ENCODE measurements at regions not wholly inside any gene's neighbourhood (a gene's known extent, or its start where the extent isn't known, plus 50 kb on each side); places are given as distances from the start of the nearest gene placed in this dataset.

DNA sequence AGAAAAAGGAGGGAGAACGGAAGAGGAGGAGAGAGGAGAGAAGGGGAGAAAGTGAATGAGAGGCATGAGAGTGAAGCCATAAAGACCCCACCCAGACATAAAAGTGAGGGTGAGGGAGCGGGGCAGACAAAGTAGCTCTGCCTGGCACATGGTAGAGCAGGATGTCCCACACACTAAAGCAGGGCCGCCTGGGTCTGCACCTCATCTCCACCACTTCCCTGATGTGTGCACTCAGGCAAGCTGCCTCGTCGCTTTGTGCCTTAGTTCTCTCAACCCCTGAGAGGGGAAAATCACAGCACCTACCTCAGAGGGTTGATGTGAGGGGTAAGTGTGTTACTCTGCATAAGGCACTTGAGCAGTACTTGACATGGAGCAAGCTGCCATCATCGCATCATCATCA is 488.1 kb downstream of the COG6 start:
- Histone ChIP-seq H3K4me3 (ENCODE audit: low read length) (no peak overlapping the region), H3K9me3 (ENCODE audit: control insufficient read depth, low read length) (no peaks in the 10 kb centered on the region), H3K4me1 (ENCODE audit: control insufficient read depth, insufficient read depth, low read length) (no peaks in the 10 kb centered on the region), H3K27me3 (ENCODE audit: control insufficient read depth, insufficient read depth, low read length) (peaks cover 8% of the 10 kb centered on the region), H3K36me3 (ENCODE audit: control insufficient read depth, insufficient read depth, low read length) (no peaks in the 10 kb centered on the region), H3K9ac (ENCODE audit: low read length) (no peak overlapping the region)

DNA sequence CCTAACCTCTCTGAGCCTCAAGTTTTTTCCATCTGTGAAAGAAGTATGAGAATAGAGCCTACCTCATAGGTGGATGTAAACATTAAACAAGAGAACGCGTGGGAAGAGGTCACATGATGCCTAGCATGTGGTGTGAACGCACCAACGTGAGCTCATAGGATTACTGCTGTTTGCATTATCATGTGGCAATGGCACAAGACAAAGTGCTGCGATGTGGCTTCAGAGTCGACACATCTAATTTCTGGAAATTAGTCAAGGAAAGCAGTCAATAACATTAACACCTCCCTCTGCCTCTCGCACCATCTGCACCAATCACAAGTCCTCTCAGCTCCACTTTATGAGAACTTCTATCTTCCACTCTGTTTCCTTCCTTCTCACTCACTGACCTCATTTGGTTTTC is 489.7 kb downstream of the COG6 start:
- Histone ChIP-seq H3K9ac (ENCODE audit: low read length) (no peak overlapping the region), H3K27me3 (ENCODE audit: control insufficient read depth, insufficient read depth, low read length) (peaks cover 8% of the 10 kb centered on the region)

DNA sequence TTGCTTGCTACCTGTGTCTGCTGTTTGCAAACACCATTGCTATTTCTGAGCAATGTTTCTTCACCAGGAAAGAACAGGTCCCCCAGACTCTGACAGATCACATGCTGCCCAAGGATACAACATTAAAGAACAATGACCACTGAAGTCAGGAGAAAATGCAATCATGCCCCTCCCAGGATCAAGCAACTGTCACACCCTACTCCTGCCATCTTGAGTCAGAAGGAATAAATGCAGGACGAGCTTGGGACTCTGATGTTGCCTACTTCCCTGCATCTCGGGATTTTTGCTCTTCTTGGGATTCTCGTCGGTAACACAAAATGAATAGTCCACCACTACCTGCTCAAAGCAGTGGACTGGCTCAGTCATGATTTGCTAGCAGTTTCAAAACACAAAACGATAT is 490.6 kb downstream of the COG6 start:
- Histone ChIP-seq H3K36me3 (ENCODE audit: control insufficient read depth, insufficient read depth, low read length) (no peaks in the 10 kb centered on the region), H3K9ac (ENCODE audit: low read length) (no peak overlapping the region), H3K4me3 (ENCODE audit: low read length) (no peak overlapping the region), H3K9me3 (ENCODE audit: control insufficient read depth, low read length) (no peaks in the 10 kb centered on the region), H3K27me3 (ENCODE audit: control insufficient read depth, insufficient read depth, low read length) (peaks cover 8% of the 10 kb centered on the region), H3K4me1 (ENCODE audit: control insufficient read depth, insufficient read depth, low read length) (no peaks in the 10 kb centered on the region)

More for the DNA sequence above, 489.7 kb downstream of the COG6 start:
- Histone ChIP-seq H3K36me3 (ENCODE audit: control insufficient read depth, insufficient read depth, low read length) (no peaks in the 10 kb centered on the region), H3K9me3 (ENCODE audit: control insufficient read depth, low read length) (no peaks in the 10 kb centered on the region), H3K4me3 (ENCODE audit: low read length) (no peak overlapping the region), H3K4me1 (ENCODE audit: control insufficient read depth, insufficient read depth, low read length) (no peaks in the 10 kb centered on the region)

GRCh38 chr13:40146611-40147117 is 491.2 kb downstream of the COG6 start:
- peaks cover 8% of the 10 kb centered on the region for H3K27me3 ChIP-seq (ENCODE audit: control insufficient read depth, insufficient read depth, low read length)
- H3K4me3 ChIP-seq (ENCODE audit: low read length): no peak overlapping the region
- H3K36me3 ChIP-seq (ENCODE audit: control insufficient read depth, insufficient read depth, low read length): no peaks in the 10 kb centered on the region
- no peak overlapping the region for H3K9ac ChIP-seq (ENCODE audit: low read length)
- no peaks in the 10 kb centered on the region for H3K9me3 ChIP-seq (ENCODE audit: control insufficient read depth, low read length)
- H3K4me1 ChIP-seq (ENCODE audit: control insufficient read depth, insufficient read depth, low read length): no peaks in the 10 kb centered on the region

DNA sequence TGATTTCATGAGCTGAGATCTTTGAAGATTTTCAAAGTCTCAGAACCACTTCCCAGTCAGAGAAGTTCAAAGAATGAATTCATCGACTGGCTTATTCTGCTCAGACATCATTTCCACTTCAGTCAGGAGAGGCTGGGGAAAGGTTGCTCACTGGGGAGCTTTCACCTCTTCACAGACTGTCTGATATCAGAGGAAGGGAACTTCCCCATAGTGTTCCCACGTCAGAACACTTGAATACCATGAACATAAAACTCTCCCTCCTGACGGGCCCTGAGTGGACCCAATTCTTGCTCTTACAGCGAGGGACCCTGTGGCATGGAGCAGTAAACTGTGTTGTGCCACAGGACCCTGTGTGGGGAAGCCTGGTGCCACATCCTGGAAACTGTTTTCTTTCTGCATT is 492.6 kb downstream of the COG6 start:
- H3K4me1 ChIP-seq (ENCODE audit: control insufficient read depth, insufficient read depth, low read length): no peaks in the 10 kb centered on the region
- H3K27me3 ChIP-seq (ENCODE audit: control insufficient read depth, insufficient read depth, low read length): peaks cover 8% of the 10 kb centered on the region
- no peaks in the 10 kb centered on the region for H3K9me3 ChIP-seq (ENCODE audit: control insufficient read depth, low read length)
- H3K36me3 ChIP-seq (ENCODE audit: control insufficient read depth, insufficient read depth, low read length): no peaks in the 10 kb centered on the region
- no peak overlapping the region for H3K4me3 ChIP-seq (ENCODE audit: low read length)
- no peak overlapping the region for H3K9ac ChIP-seq (ENCODE audit: low read length)

GRCh38 chr13:40148742-40149141 is 493.3 kb downstream of the COG6 start:
- no peaks in the 10 kb centered on the region for H3K36me3 ChIP-seq (ENCODE audit: control insufficient read depth, insufficient read depth, low read length)
- H3K4me1 ChIP-seq (ENCODE audit: control insufficient read depth, insufficient read depth, low read length): no peaks in the 10 kb centered on the region
- no peak overlapping the region for H3K4me3 ChIP-seq (ENCODE audit: low read length)
- no peak overlapping the region for H3K9ac ChIP-seq (ENCODE audit: low read length)
- peaks cover 3% of the 10 kb centered on the region for H3K27me3 ChIP-seq (ENCODE audit: control insufficient read depth, insufficient read depth, low read length)
- H3K9me3 ChIP-seq (ENCODE audit: control insufficient read depth, low read length): no peaks in the 10 kb centered on the region

GRCh38 chr13:40149611-40150274 is 494.3 kb downstream of the COG6 start:
- Histone ChIP-seq H3K9me3 (ENCODE audit: control insufficient read depth, low read length) (no peaks in the 10 kb centered on the region), H3K4me3 (ENCODE audit: low read length) (no peak overlapping the region), H3K27me3 (ENCODE audit: control insufficient read depth, insufficient read depth, low read length) (no peaks in the 10 kb centered on the region), H3K4me1 (ENCODE audit: control insufficient read depth, insufficient read depth, low read length) (no peaks in the 10 kb centered on the region), H3K36me3 (ENCODE audit: control insufficient read depth, insufficient read depth, low read length) (no peaks in the 10 kb centered on the region), H3K9ac (ENCODE audit: low read length) (no peak overlapping the region)

DNA sequence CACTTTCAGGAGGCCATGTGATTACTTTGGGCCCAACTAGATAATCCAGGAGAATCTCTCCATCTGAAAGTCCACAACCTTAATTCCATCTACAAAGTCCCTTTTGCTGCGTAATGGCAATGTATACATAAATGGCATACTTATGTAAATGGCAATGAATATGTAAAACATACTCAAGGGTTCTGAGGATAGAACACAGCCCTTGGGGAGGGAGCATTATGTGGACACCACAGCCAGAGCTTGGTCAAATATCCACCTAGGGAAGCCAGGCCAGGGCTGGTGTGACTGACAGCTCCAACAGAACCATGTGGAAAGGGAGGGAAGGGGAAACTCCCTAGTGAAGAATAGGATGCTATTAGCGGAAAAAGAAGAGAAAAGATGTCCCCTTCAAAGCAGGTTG is 496.2 kb downstream of the COG6 start:
- H3K4me3 ChIP-seq (ENCODE audit: low read length): no peak overlapping the region
- H3K36me3 ChIP-seq (ENCODE audit: control insufficient read depth, insufficient read depth, low read length): no peaks in the 10 kb centered on the region
- no peaks in the 10 kb centered on the region for H3K27me3 ChIP-seq (ENCODE audit: control insufficient read depth, insufficient read depth, low read length)
- no peaks in the 10 kb centered on the region for H3K9me3 ChIP-seq (ENCODE audit: control insufficient read depth, low read length)
- H3K4me1 ChIP-seq (ENCODE audit: control insufficient read depth, insufficient read depth, low read length): no peaks in the 10 kb centered on the region
- no peak overlapping the region for H3K9ac ChIP-seq (ENCODE audit: low read length)

GRCh38 chr13:40152145-40152544 is 496.7 kb downstream of the COG6 start:
- Histone ChIP-seq H3K9ac (ENCODE audit: low read length) (no peak overlapping the region), H3K36me3 (ENCODE audit: control insufficient read depth, insufficient read depth, low read length) (no peaks in the 10 kb centered on the region), H3K4me3 (ENCODE audit: low read length) (no peak overlapping the region), H3K9me3 (ENCODE audit: control insufficient read depth, low read length) (no peaks in the 10 kb centered on the region), H3K4me1 (ENCODE audit: control insufficient read depth, insufficient read depth, low read length) (no peaks in the 10 kb centered on the region), H3K27me3 (ENCODE audit: control insufficient read depth, insufficient read depth, low read length) (no peaks in the 10 kb centered on the region)

DNA sequence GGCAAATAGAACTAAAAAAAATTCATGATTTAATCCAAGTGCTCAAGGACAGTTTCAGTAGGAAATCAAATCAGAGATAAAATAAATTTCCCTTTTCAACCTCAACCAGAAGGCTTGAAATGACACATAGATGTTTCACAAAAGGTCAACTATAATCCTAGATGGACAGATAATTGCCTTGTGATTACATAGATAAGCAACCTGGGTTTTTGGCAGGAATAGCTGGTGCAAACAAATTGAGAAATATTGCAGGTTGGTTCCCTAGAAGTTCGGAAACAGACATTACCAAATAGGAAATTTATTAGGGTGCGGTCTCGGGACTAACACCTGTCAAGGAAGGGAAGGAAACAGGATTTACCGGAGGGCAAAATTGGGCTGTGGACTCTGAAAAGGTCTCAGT is 497.5 kb downstream of the COG6 start:
- Histone ChIP-seq H3K4me1 (ENCODE audit: control insufficient read depth, insufficient read depth, low read length) (no peaks in the 10 kb centered on the region), H3K27me3 (ENCODE audit: control insufficient read depth, insufficient read depth, low read length) (no peaks in the 10 kb centered on the region), H3K4me3 (ENCODE audit: low read length) (no peak overlapping the region), H3K9me3 (ENCODE audit: control insufficient read depth, low read length) (no peaks in the 10 kb centered on the region), H3K9ac (ENCODE audit: low read length) (no peak overlapping the region), H3K36me3 (ENCODE audit: control insufficient read depth, insufficient read depth, low read length) (no peaks in the 10 kb centered on the region)

DNA sequence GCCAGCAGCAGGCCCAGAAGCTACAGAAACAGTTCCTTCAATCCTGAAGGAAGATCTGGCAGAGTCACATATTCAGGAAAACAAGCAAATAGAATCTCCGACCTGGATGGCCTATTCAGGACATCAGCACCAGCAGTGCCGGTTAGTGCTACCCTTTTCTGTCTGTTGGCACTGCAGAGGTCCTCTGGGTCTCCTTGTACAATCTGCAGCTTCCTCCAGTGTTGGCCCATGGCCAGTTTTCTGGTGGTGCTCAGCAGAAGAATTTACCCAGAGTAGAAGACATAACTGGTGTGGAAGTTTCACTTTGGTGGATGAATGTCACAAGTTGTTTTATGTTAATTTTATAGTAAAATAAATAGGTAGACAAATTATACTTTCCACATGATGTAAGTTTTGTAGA is 498.1 kb downstream of the COG6 start:
- H3K4me1 ChIP-seq (ENCODE audit: control insufficient read depth, insufficient read depth, low read length): no peaks in the 10 kb centered on the region
- H3K4me3 ChIP-seq (ENCODE audit: low read length): no peak overlapping the region
- no peaks in the 10 kb centered on the region for H3K27me3 ChIP-seq (ENCODE audit: control insufficient read depth, insufficient read depth, low read length)
- H3K9ac ChIP-seq (ENCODE audit: low read length): no peak overlapping the region
- H3K36me3 ChIP-seq (ENCODE audit: control insufficient read depth, insufficient read depth, low read length): no peaks in the 10 kb centered on the region
- no peaks in the 10 kb centered on the region for H3K9me3 ChIP-seq (ENCODE audit: control insufficient read depth, low read length)

DNA sequence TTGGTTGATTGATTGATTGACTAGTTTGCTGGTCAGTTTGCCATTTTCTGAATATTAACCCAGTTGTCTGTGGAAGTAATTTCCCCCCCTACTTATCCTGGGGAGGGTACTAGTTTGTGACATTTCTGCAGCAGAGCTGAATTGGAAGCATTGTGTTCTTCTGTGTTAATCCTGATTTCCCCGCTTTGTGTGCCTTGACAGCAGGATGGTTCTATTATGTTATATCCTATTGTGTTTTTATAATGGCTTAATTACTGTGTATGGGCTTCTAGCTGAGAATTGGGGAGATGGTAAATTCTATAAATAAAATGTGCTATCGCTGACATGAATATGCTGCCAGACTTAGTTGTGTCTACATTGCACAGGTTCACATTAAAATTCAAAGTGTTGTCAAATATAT is 499.7 kb downstream of the COG6 start:
- Histone ChIP-seq H3K4me3 (ENCODE audit: low read length) (no peak overlapping the region), H3K36me3 (ENCODE audit: control insufficient read depth, insufficient read depth, low read length) (no peaks in the 10 kb centered on the region), H3K27me3 (ENCODE audit: control insufficient read depth, insufficient read depth, low read length) (peaks cover 11% of the 10 kb centered on the region), H3K9ac (ENCODE audit: low read length) (no peak overlapping the region), H3K4me1 (ENCODE audit: control insufficient read depth, insufficient read depth, low read length) (no peaks in the 10 kb centered on the region), H3K9me3 (ENCODE audit: control insufficient read depth, low read length) (no peaks in the 10 kb centered on the region)

GRCh38 chr13:40158218-40158617 is 502.8 kb downstream of the COG6 start:
- no peak overlapping the region for H3K4me3 ChIP-seq (ENCODE audit: low read length)
- H3K9ac ChIP-seq (ENCODE audit: low read length): no peak overlapping the region

More at GRCh38 chr13:40158218-40158617, 502.8 kb downstream of the COG6 start:
- H3K9me3 ChIP-seq (ENCODE audit: control insufficient read depth, low read length): no peaks in the 10 kb centered on the region
- no peaks in the 10 kb centered on the region for H3K4me1 ChIP-seq (ENCODE audit: control insufficient read depth, insufficient read depth, low read length)
- H3K36me3 ChIP-seq (ENCODE audit: control insufficient read depth, insufficient read depth, low read length): no peaks in the 10 kb centered on the region
- peaks cover 38% of the 10 kb centered on the region for H3K27me3 ChIP-seq (ENCODE audit: control insufficient read depth, insufficient read depth, low read length)
